Smooth muscle cell (in vitro differentiated cells): ENCODE measurements at regions not wholly inside any gene's neighbourhood (a gene's known extent, or its start where the extent isn't known, plus 50 kb on each side); places are given as distances from the start of the nearest gene placed in this dataset.

ENCODE experiments used
- DNase-seq: peaks from one replicate; lab custom pipeline; 2025; ENCODE audit not compliant: unreplicated experiment; lab: John Stamatoyannopoulos, UW
- H2AFZ ChIP-seq: fragments of 200-600 bp; sonication (generic); 2 replicates; pipeline ENCODE4 v1.6.0; 2016; ENCODE audit warnings: antibody characterized with exemption, low read depth, mild to moderate bottlenecking
- H3F3A ChIP-seq: fragments of 200-600 bp; sonication (generic); 2 replicates; pipeline ENCODE4 v1.6.0; 2017; ENCODE audit warnings: antibody characterized with exemption, low read depth
- H3K27ac ChIP-seq: fragments of 200-600 bp; sonication (generic); 2 replicates; pipeline ENCODE4 v1.5.1; 2016; ENCODE audit warnings: low read depth, mild to moderate bottlenecking
- H3K27me3 ChIP-seq: fragments of 200-600 bp; sonication (generic); 2 replicates; pipeline ENCODE4 v1.6.1; 2016; ENCODE audit warnings: low read depth, mild to moderate bottlenecking
- H3K36me3 ChIP-seq: fragments of 200-600 bp; sonication (generic); 2 replicates; pipeline ENCODE4 v1.5.1; 2016; ENCODE audit warnings: low read depth
- H3K4me1 ChIP-seq: fragments of 200-600 bp; sonication (generic); 2 replicates; pipeline ENCODE4 v1.5.1; 2016; ENCODE audit warnings: low read depth
- H3K4me2 ChIP-seq: fragments of 200-600 bp; sonication (generic); 2 replicates; pipeline ENCODE4 v1.6.0; 2016; ENCODE audit warnings: mild to moderate bottlenecking
- H3K4me3 ChIP-seq: fragments of 200-600 bp; sonication (generic); 2 replicates; pipeline ENCODE4 v1.5.1; 2016; ENCODE audit warnings: mild to moderate bottlenecking
- H3K79me2 ChIP-seq: fragments of 200-600 bp; sonication (generic); 2 replicates; pipeline ENCODE4 v1.6.0; 2016; ENCODE audit warnings: low read depth, mild to moderate bottlenecking
- H3K9ac ChIP-seq: fragments of 200-600 bp; sonication (generic); 2 replicates; pipeline ENCODE4 v1.6.0; 2016; ENCODE audit warnings: low read depth
- H3K9me3 ChIP-seq: fragments of 200-600 bp; sonication (generic); replicated peaks from 2 replicates; pipeline ENCODE4 v1.5.1; 2016; ENCODE audit warnings: low read depth
- H4K20me1 ChIP-seq: fragments of 200-600 bp; sonication (generic); 2 replicates; pipeline ENCODE4 v1.6.0; 2016; ENCODE audit warnings: low read depth
- WGBS: methylation state at CpG from one replicate; pipeline ENCODE4 v1.1.7; 2016; ENCODE audit warnings: low lambda C conversion rate; 5-methylcytosine and 5-hydroxymethylcytosine counted together
- TF ChIP-seq, protein P1 (sequence below): fragments of 200-600 bp; sonication (generic); IDR thresholded peaks from 2 replicates; pipeline ENCODE4 v1.5.1; 2017; ENCODE audit warnings: borderline replicate concordance, mild to moderate bottlenecking, antibody characterized with exemption; ENCODE audit not compliant: insufficient read depth, poor library complexity, severe bottlenecking

DNA sequence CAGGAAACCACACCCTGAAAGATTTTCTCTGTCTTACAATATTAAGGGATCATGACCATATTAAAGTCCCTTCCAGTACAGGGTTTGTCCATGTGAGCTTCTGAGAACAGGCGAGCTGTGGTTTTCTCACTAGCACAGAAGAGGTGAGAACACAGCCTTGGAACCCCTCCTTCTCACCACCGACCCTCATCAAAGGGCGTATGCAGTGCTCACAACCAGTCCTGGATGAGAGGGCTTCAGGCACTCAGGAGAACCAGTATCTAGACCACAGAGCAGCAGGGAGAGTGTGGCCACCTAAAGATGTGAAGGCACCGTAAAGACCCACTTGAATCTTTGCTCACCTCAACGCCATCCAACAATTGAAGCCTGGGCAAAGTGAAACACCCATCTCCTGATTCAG lies 397.0 kb downstream of the ETS1 start:
- Histone ChIP-seq H4K20me1 (no peaks in the 10 kb centered on the region), H3K79me2 (no peaks in the 10 kb centered on the region), H3K27ac (no peak overlapping the region), H3K36me3 (no peaks in the 10 kb centered on the region), H3K9me3 (no peaks in the 10 kb centered on the region), H3F3A (no peaks in the 10 kb centered on the region), H3K4me3 (no peak overlapping the region), H2AFZ (no peak overlapping the region), H3K4me2 (no peak overlapping the region), H3K4me1 (no peaks in the 10 kb centered on the region), H3K27me3 (no peaks in the 10 kb centered on the region), H3K9ac (no peak overlapping the region)
- DNase-seq: no peak
- TF ChIP-seq, protein P1, sequence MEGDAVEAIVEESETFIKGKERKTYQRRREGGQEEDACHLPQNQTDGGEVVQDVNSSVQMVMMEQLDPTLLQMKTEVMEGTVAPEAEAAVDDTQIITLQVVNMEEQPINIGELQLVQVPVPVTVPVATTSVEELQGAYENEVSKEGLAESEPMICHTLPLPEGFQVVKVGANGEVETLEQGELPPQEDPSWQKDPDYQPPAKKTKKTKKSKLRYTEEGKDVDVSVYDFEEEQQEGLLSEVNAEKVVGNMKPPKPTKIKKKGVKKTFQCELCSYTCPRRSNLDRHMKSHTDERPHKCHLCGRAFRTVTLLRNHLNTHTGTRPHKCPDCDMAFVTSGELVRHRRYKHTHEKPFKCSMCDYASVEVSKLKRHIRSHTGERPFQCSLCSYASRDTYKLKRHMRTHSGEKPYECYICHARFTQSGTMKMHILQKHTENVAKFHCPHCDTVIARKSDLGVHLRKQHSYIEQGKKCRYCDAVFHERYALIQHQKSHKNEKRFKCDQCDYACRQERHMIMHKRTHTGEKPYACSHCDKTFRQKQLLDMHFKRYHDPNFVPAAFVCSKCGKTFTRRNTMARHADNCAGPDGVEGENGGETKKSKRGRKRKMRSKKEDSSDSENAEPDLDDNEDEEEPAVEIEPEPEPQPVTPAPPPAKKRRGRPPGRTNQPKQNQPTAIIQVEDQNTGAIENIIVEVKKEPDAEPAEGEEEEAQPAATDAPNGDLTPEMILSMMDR: no peak
- WGBS: 95% methylated on average over 5 of the region's 5 CpGs

DNA sequence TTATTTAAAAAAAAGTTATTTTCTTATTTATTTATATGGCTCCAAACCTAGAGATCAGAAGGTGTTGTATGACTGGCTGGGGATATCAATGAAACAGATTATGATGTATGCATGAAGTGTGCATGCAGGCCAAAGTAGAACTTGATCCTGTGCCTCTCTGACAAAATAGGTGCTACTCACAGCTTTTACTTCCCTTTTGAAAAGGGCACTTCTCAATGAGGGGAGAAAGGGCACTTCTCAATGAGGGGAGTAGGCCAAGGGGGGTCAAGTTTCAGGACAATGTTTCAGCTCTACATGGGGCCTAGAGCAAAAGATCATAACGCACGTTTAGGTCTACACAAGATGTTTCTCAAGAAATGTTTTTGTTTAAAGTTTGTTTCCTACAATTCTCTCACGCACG lies 397.5 kb downstream of the ETS1 start:
- Histone ChIP-seq H3K4me1 (no peaks in the 10 kb centered on the region), H3K27me3 (no peaks in the 10 kb centered on the region), H3K79me2 (no peaks in the 10 kb centered on the region), H3K9me3 (no peaks in the 10 kb centered on the region), H2AFZ (no peak overlapping the region), H4K20me1 (no peaks in the 10 kb centered on the region), H3K9ac (no peak overlapping the region), H3K4me2 (no peak overlapping the region), H3K36me3 (no peaks in the 10 kb centered on the region), H3K27ac (no peak overlapping the region), H3K4me3 (no peak overlapping the region), H3F3A (no peaks in the 10 kb centered on the region)
- 98% methylated on average over 4 of the region's 4 CpGs for WGBS
- no peak for DNase-seq
- TF ChIP-seq, protein P1: no peak

DNA sequence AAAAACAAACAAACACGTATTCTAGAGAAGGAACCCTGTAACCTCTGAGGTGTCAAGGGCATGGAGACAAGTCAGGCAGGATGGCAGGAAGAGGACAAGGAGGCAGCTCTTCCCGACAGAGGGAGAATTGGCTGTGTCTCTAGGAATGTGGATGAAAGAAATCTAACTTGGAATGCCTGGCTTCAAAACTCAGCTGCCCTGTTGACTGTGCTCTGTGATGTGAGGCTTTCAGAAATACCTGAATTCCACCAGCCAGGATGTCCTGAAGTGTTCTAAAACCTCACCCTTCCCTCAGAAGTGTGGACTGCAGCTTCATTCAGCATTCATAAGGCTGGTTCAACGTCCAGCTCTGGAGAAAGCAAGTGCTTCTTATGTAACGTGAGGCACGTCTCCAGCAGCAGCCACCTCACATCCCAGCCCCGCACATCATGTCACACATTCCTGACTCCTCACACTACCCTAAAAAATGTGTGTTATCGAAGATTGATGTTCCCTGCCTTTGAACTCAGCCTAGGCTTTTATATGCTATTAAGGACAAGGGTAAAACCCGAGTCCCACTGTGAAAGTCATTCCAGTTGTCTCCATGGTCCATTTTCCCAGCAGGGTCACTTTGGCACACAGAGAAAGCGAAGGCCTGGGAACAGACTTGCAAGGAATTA lies 398.9 kb downstream of the ETS1 start:
- H3K4me2 ChIP-seq: no peak overlapping the region
- WGBS: 57% methylated on average over 9 of the region's 9 CpGs
- H3K9ac ChIP-seq: no peak overlapping the region
- H3K27ac ChIP-seq: no peak overlapping the region
- H3K27me3 ChIP-seq: no peaks in the 10 kb centered on the region
- no peak overlapping the region for H2AFZ ChIP-seq
- TF ChIP-seq, protein P1: no peak
- H3K9me3 ChIP-seq: no peaks in the 10 kb centered on the region
- no peaks in the 10 kb centered on the region for H3K79me2 ChIP-seq
- no peaks in the 10 kb centered on the region for H3K4me1 ChIP-seq
- no peaks in the 10 kb centered on the region for H4K20me1 ChIP-seq
- no peaks in the 10 kb centered on the region for H3K36me3 ChIP-seq
- H3F3A ChIP-seq: no peaks in the 10 kb centered on the region
- no peak for DNase-seq
- H3K4me3 ChIP-seq: no peak overlapping the region

DNA sequence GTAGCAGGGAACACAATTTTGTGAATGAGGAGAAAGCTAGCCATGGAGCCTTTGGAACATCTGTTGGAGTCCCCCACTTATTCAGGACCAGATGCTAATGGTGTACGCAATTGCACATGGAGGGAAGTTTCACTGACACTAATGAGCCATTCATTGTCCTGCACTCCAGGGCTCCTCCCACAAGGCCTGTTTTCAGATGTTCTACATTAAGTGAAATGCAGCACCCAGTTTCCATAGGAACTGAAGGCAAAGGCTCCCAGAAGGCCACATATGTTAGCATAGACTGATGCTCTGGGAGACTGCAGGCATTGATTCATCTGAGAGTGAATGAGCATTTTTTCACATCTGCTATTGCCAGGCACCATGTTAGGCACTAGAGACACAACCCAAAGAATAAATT lies 399.5 kb downstream of the ETS1 start:
- 97% methylated on average over 1 of the region's 1 CpG for WGBS
- Histone ChIP-seq H3K9ac (no peak overlapping the region), H2AFZ (no peak overlapping the region), H3K36me3 (no peaks in the 10 kb centered on the region), H3K9me3 (no peaks in the 10 kb centered on the region), H3K4me1 (no peaks in the 10 kb centered on the region), H3K27me3 (no peaks in the 10 kb centered on the region), H3K79me2 (no peaks in the 10 kb centered on the region), H3K4me2 (no peak overlapping the region), H3K27ac (no peak overlapping the region), H3F3A (no peaks in the 10 kb centered on the region), H3K4me3 (no peak overlapping the region), H4K20me1 (no peaks in the 10 kb centered on the region)
- TF ChIP-seq, protein P1: no peak
- DNase-seq: no peak
